ENCODE measurements at regions not wholly inside any gene's neighbourhood (a gene's known extent, or its start where the extent isn't known, plus 50 kb on each side); places are given as distances from the start of the nearest gene placed in this dataset.

GRCh38 chr7:156073366-156074052 is 261.2 kb upstream of the SHH start:
- Histone ChIP-seq H2AFZ (no peak overlapping the region), H3F3A (ENCODE audit: insufficient read depth) (no peaks in the 10 kb centered on the region), H3K27ac (no peak overlapping the region), H3K4me1 (ENCODE audit: insufficient read depth) (no peaks in the 10 kb centered on the region), H3K27me3 (replicated peaks; ENCODE audit: insufficient read depth) (no peaks in the 10 kb centered on the region), H3K9ac (no peak overlapping the region), H4K20me1 (ENCODE audit: insufficient read depth) (no peaks in the 10 kb centered on the region), H3K36me3 (ENCODE audit: low read depth) (no peaks in the 10 kb centered on the region), H3K4me3 (no peak overlapping the region), H3K9me2 (ENCODE audit: insufficient read depth) (no peaks in the 10 kb centered on the region), H3K79me2 (ENCODE audit: insufficient read depth) (no peaks in the 10 kb centered on the region), H3K9me3 (ENCODE audit: low read depth) (no peaks in the 10 kb centered on the region), H3K4me2 (ENCODE audit: unreplicated experiment) (no peak overlapping the region)
- TF ChIP-seq EZH2phosphoT487 (IDR thresholded peaks at IDR 0.05; ENCODE audit: insufficient read depth, low read depth) (no peak), EZH2 (IDR thresholded peaks at IDR 0.05; ENCODE audit: insufficient read depth, poor library complexity, severe bottlenecking) (no peak)
- in situ Hi-C loops (cut with MboI) = no loop called here
- 25 to 30% methylated on average over 13 of the region's 13 CpGs for WGBS, 2 experiments (ENCODE audit: low coverage in 1 of 2, low lambda C conversion rate in 2 of 2, missing lambda C conversion rate in 2 of 2)
- no peak for DNase-seq

GRCh38 chr7:156071612-156072011 is 259.3 kb upstream of the SHH start:
- Histone ChIP-seq H3K9ac (no peak overlapping the region), H3K9me3 (ENCODE audit: low read depth) (no peaks in the 10 kb centered on the region), H3K27ac (no peak overlapping the region), H3K79me2 (ENCODE audit: insufficient read depth) (no peaks in the 10 kb centered on the region), H3K27me3 (replicated peaks; ENCODE audit: insufficient read depth) (no peaks in the 10 kb centered on the region), H3F3A (ENCODE audit: insufficient read depth) (no peaks in the 10 kb centered on the region), H4K20me1 (ENCODE audit: insufficient read depth) (no peaks in the 10 kb centered on the region), H2AFZ (no peak overlapping the region), H3K4me3 (no peak overlapping the region), H3K36me3 (ENCODE audit: low read depth) (no peaks in the 10 kb centered on the region), H3K4me1 (ENCODE audit: insufficient read depth) (no peaks in the 10 kb centered on the region), H3K9me2 (ENCODE audit: insufficient read depth) (no peaks in the 10 kb centered on the region), H3K4me2 (ENCODE audit: unreplicated experiment) (no peak overlapping the region)
- in situ Hi-C loops (cut with MboI) = no loop called here
- DNase-seq = no peak
- WGBS, 2 experiments (ENCODE audit: low coverage in 1 of 2, low lambda C conversion rate in 2 of 2, missing lambda C conversion rate in 2 of 2) = 32 to 35% methylated on average over 13 of the region's 13 CpGs
- no peak for TF ChIP-seq EZH2 (IDR thresholded peaks at IDR 0.05; ENCODE audit: insufficient read depth, poor library complexity, severe bottlenecking)
- TF ChIP-seq EZH2phosphoT487 (IDR thresholded peaks at IDR 0.05; ENCODE audit: insufficient read depth, low read depth) = no peak

GRCh38 chr7:156069891-156070290 is 257.6 kb upstream of the SHH start:
- WGBS, 2 experiments (ENCODE audit: low coverage in 1 of 2, low lambda C conversion rate in 2 of 2, missing lambda C conversion rate in 2 of 2) = 26 to 32% methylated on average over 4 of the region's 4 CpGs
- Histone ChIP-seq H3K4me2 (ENCODE audit: unreplicated experiment) (no peak overlapping the region), H3K79me2 (ENCODE audit: insufficient read depth) (no peaks in the 10 kb centered on the region), H3F3A (ENCODE audit: insufficient read depth) (no peaks in the 10 kb centered on the region), H3K9me2 (ENCODE audit: insufficient read depth) (no peaks in the 10 kb centered on the region), H2AFZ (no peak overlapping the region), H3K4me3 (no peak overlapping the region), H4K20me1 (ENCODE audit: insufficient read depth) (no peaks in the 10 kb centered on the region), H3K9ac (no peak overlapping the region), H3K36me3 (ENCODE audit: low read depth) (no peaks in the 10 kb centered on the region), H3K27ac (no peak overlapping the region), H3K9me3 (ENCODE audit: low read depth) (no peaks in the 10 kb centered on the region), H3K27me3 (replicated peaks; ENCODE audit: insufficient read depth) (no peaks in the 10 kb centered on the region), H3K4me1 (ENCODE audit: insufficient read depth) (no peaks in the 10 kb centered on the region)
- no peak for DNase-seq
- in situ Hi-C loops (cut with MboI) = no loop called here
- no peak for TF ChIP-seq EZH2 (IDR thresholded peaks at IDR 0.05; ENCODE audit: insufficient read depth, poor library complexity, severe bottlenecking)
- no peak for TF ChIP-seq EZH2phosphoT487 (IDR thresholded peaks at IDR 0.05; ENCODE audit: insufficient read depth, low read depth)

- in situ Hi-C loops (cut with MboI) = no loop called here
- no peaks in the 10 kb centered on the region for H3K9me3 ChIP-seq (ENCODE audit: low read depth)
- no peak overlapping the region for H3K4me2 ChIP-seq (ENCODE audit: unreplicated experiment)
- no peaks in the 10 kb centered on the region for H3K79me2 ChIP-seq (ENCODE audit: insufficient read depth)
- 26 to 33% methylated on average over 10 of the region's 10 CpGs for WGBS, 2 experiments (ENCODE audit: low coverage in 1 of 2, low lambda C conversion rate in 2 of 2, missing lambda C conversion rate in 2 of 2)
- no peak overlapping the region for H2AFZ ChIP-seq
- H3K27me3 ChIP-seq (replicated peaks; ENCODE audit: insufficient read depth) = no peaks in the 10 kb centered on the region
- no peaks in the 10 kb centered on the region for H3K9me2 ChIP-seq (ENCODE audit: insufficient read depth)
- no peak overlapping the region for H3K4me3 ChIP-seq
- H3K9ac ChIP-seq = no peak overlapping the region
- TF ChIP-seq EZH2phosphoT487 (IDR thresholded peaks at IDR 0.05; ENCODE audit: insufficient read depth, low read depth) (no peak), EZH2 (IDR thresholded peaks at IDR 0.05; ENCODE audit: insufficient read depth, poor library complexity, severe bottlenecking) (no peak)
- no peaks in the 10 kb centered on the region for H3K4me1 ChIP-seq (ENCODE audit: insufficient read depth)
- no peaks in the 10 kb centered on the region for H4K20me1 ChIP-seq (ENCODE audit: insufficient read depth)
- no peak overlapping the region for H3K27ac ChIP-seq
- no peak for DNase-seq
- no peaks in the 10 kb centered on the region for H3F3A ChIP-seq (ENCODE audit: insufficient read depth)
- no peaks in the 10 kb centered on the region for H3K36me3 ChIP-seq (ENCODE audit: low read depth)
These were observed 254.9 kb upstream of the SHH start for GRCh38 chr7:156067156-156067555.

Data from GM23248 (cell line).